ENCODE measurements at regions not wholly inside any gene's neighbourhood (a gene's known extent, or its start where the extent isn't known, plus 50 kb on each side); places are given as distances from the start of the nearest gene placed in this dataset.
"Not testable (repeated sequence)": the region's sequence is repeated elsewhere in the genome, so short reads cannot be mapped to it uniquely, and the experiment has no call there.

GRCh38 chr6:67047996-67048395 lies 1341.0 kb upstream of the EYS start:
- Histone ChIP-seq H3K36me3 (ENCODE audit: control insufficient read depth, insufficient read depth, low read length) (no peaks in the 10 kb centered on the region), H3K4me3 (ENCODE audit: extremely low read depth, insufficient read depth, low read length, poor library complexity, severe bottlenecking) (no peak overlapping the region), H3K4me1 (ENCODE audit: control insufficient read depth, insufficient read depth, low read length, poor library complexity, severe bottlenecking) (no peaks in the 10 kb centered on the region), H3K9me3 (ENCODE audit: control insufficient read depth, low read length) (no peaks in the 10 kb centered on the region), H3K27ac (ENCODE audit: low read depth, low read length, severe bottlenecking) (no peak overlapping the region)
- 83% methylated on average over 1 of the region's 1 CpG; no CpG with 5 or more reads in 1 of the 2 experiments for WGBS, 2 experiments (ENCODE audit: insufficient coverage in 2 of 2)

GRCh38 chr6:67045076-67045475 lies 1338.0 kb upstream of the EYS start:
- Histone ChIP-seq H3K36me3 (ENCODE audit: control insufficient read depth, insufficient read depth, low read length) (no peaks in the 10 kb centered on the region), H3K4me1 (ENCODE audit: control insufficient read depth, insufficient read depth, low read length, poor library complexity, severe bottlenecking) (no peaks in the 10 kb centered on the region), H3K9me3 (ENCODE audit: control insufficient read depth, low read length) (no peaks in the 10 kb centered on the region), H3K27ac (ENCODE audit: low read depth, low read length, severe bottlenecking) (no peak overlapping the region), H3K4me3 (ENCODE audit: extremely low read depth, insufficient read depth, low read length, poor library complexity, severe bottlenecking) (no peak overlapping the region)
- WGBS, 2 experiments (ENCODE audit: insufficient coverage in 2 of 2) = 100% methylated on average over 1 of the region's 3 CpGs; no CpG with 5 or more reads in 1 of the 2 experiments

- no peaks in the 10 kb centered on the region for H3K36me3 ChIP-seq (ENCODE audit: control insufficient read depth, insufficient read depth, low read length)
- H3K4me3 ChIP-seq (ENCODE audit: extremely low read depth, insufficient read depth, low read length, poor library complexity, severe bottlenecking) = no peak overlapping the region
- no peaks in the 10 kb centered on the region for H3K4me1 ChIP-seq (ENCODE audit: control insufficient read depth, insufficient read depth, low read length, poor library complexity, severe bottlenecking)
- H3K9me3 ChIP-seq (ENCODE audit: control insufficient read depth, low read length) = no peaks in the 10 kb centered on the region
- WGBS, 2 experiments (ENCODE audit: insufficient coverage in 2 of 2) = 95 to 96% methylated on average over 8 of the region's 9 CpGs
- no peak overlapping the region for H3K27ac ChIP-seq (ENCODE audit: low read depth, low read length, severe bottlenecking)
Observed at GRCh38 chr6:67031451-67031850, 1324.4 kb upstream of the EYS start.

- no peak overlapping the region for H3K27ac ChIP-seq (ENCODE audit: low read depth, low read length, severe bottlenecking)
- H3K36me3 ChIP-seq (ENCODE audit: control insufficient read depth, insufficient read depth, low read length) = no peaks in the 10 kb centered on the region
- no peak overlapping the region for H3K4me3 ChIP-seq (ENCODE audit: extremely low read depth, insufficient read depth, low read length, poor library complexity, severe bottlenecking)
- 94 to 100% methylated on average over 5 to 15 of the region's 19 CpGs for WGBS, 2 experiments (ENCODE audit: insufficient coverage in 2 of 2)
- H3K9me3 ChIP-seq (ENCODE audit: control insufficient read depth, low read length) = no peaks in the 10 kb centered on the region
- H3K4me1 ChIP-seq (ENCODE audit: control insufficient read depth, insufficient read depth, low read length, poor library complexity, severe bottlenecking) = no peaks in the 10 kb centered on the region
Observed at GRCh38 chr6:67030861-67031260, 1323.8 kb upstream of the EYS start.

- H3K27ac ChIP-seq (ENCODE audit: low read depth, low read length, severe bottlenecking) = no peak overlapping the region
- H3K9me3 ChIP-seq (ENCODE audit: control insufficient read depth, low read length) = no peaks in the 10 kb centered on the region
- WGBS, 2 experiments (ENCODE audit: insufficient coverage in 2 of 2) = no CpG with 5 or more reads among the region's 1 CpG
- H3K36me3 ChIP-seq (ENCODE audit: control insufficient read depth, insufficient read depth, low read length) = no peaks in the 10 kb centered on the region
- no peaks in the 10 kb centered on the region for H3K4me1 ChIP-seq (ENCODE audit: control insufficient read depth, insufficient read depth, low read length, poor library complexity, severe bottlenecking)
- no peak overlapping the region for H3K4me3 ChIP-seq (ENCODE audit: extremely low read depth, insufficient read depth, low read length, poor library complexity, severe bottlenecking)
Observed at GRCh38 chr6:67016921-67017460, 1310.0 kb upstream of the EYS start.

GRCh38 chr6:67011441-67011840 lies 1304.4 kb upstream of the EYS start:
- Histone ChIP-seq H3K9me3 (ENCODE audit: control insufficient read depth, low read length) (no peaks in the 10 kb centered on the region), H3K4me3 (ENCODE audit: extremely low read depth, insufficient read depth, low read length, poor library complexity, severe bottlenecking) (no peak overlapping the region), H3K27ac (ENCODE audit: low read depth, low read length, severe bottlenecking) (no peak overlapping the region), H3K4me1 (ENCODE audit: control insufficient read depth, insufficient read depth, low read length, poor library complexity, severe bottlenecking) (no peaks in the 10 kb centered on the region), H3K36me3 (ENCODE audit: control insufficient read depth, insufficient read depth, low read length) (no peaks in the 10 kb centered on the region)
- no CpG with 5 or more reads among the region's 4 CpGs for WGBS, 2 experiments (ENCODE audit: insufficient coverage in 2 of 2)

- WGBS, 2 experiments (ENCODE audit: insufficient coverage in 2 of 2) = 57 to 61% methylated on average over 5 of the region's 8 CpGs
Observed at GRCh38 chr6:67009818-67010217, 1302.8 kb upstream of the EYS start.

GRCh38 chr6:67003844-67004243 lies 1296.8 kb upstream of the EYS start:
- Histone ChIP-seq H3K27ac (ENCODE audit: low read depth, low read length, severe bottlenecking) (no peak overlapping the region), H3K4me1 (ENCODE audit: control insufficient read depth, insufficient read depth, low read length, poor library complexity, severe bottlenecking) (no peaks in the 10 kb centered on the region), H3K36me3 (ENCODE audit: control insufficient read depth, insufficient read depth, low read length) (no peaks in the 10 kb centered on the region), H3K4me3 (ENCODE audit: extremely low read depth, insufficient read depth, low read length, poor library complexity, severe bottlenecking) (no peak overlapping the region), H3K9me3 (ENCODE audit: control insufficient read depth, low read length) (no peaks in the 10 kb centered on the region)
- 83% methylated on average over 1 of the region's 3 CpGs; no CpG with 5 or more reads in 1 of the 2 experiments for WGBS, 2 experiments (ENCODE audit: insufficient coverage in 2 of 2)

More at GRCh38 chr6:67009818-67010217, 1302.8 kb upstream of the EYS start:
- Histone ChIP-seq H3K27ac (ENCODE audit: low read depth, low read length, severe bottlenecking) (no peak overlapping the region), H3K36me3 (ENCODE audit: control insufficient read depth, insufficient read depth, low read length) (no peaks in the 10 kb centered on the region), H3K4me3 (ENCODE audit: extremely low read depth, insufficient read depth, low read length, poor library complexity, severe bottlenecking) (no peak overlapping the region), H3K9me3 (ENCODE audit: control insufficient read depth, low read length) (no peaks in the 10 kb centered on the region), H3K4me1 (ENCODE audit: control insufficient read depth, insufficient read depth, low read length, poor library complexity, severe bottlenecking) (no peaks in the 10 kb centered on the region)

- H3K4me3 ChIP-seq (ENCODE audit: extremely low read depth, insufficient read depth, low read length, poor library complexity, severe bottlenecking) = no peak overlapping the region
- no CpG with 5 or more reads among the region's 2 CpGs for WGBS, 2 experiments (ENCODE audit: insufficient coverage in 2 of 2)
- H3K9me3 ChIP-seq (ENCODE audit: control insufficient read depth, low read length) = no peaks in the 10 kb centered on the region
- H3K36me3 ChIP-seq (ENCODE audit: control insufficient read depth, insufficient read depth, low read length) = no peaks in the 10 kb centered on the region
- H3K4me1 ChIP-seq (ENCODE audit: control insufficient read depth, insufficient read depth, low read length, poor library complexity, severe bottlenecking) = no peaks in the 10 kb centered on the region
- H3K27ac ChIP-seq (ENCODE audit: low read depth, low read length, severe bottlenecking) = no peak overlapping the region
Observed at GRCh38 chr6:67000121-67000520, 1293.1 kb upstream of the EYS start.

- not testable (repeated sequence) for H3K9me3 ChIP-seq (ENCODE audit: control insufficient read depth, low read length); H3K4me3 ChIP-seq (ENCODE audit: extremely low read depth, insufficient read depth, low read length, poor library complexity, severe bottlenecking); H3K4me1 ChIP-seq (ENCODE audit: control insufficient read depth, insufficient read depth, low read length, poor library complexity, severe bottlenecking); H3K36me3 ChIP-seq (ENCODE audit: control insufficient read depth, insufficient read depth, low read length); H3K27ac ChIP-seq (ENCODE audit: low read depth, low read length, severe bottlenecking)
- WGBS, 2 experiments (ENCODE audit: insufficient coverage in 2 of 2) = 100% methylated on average over 1 of the region's 1 CpG; no CpG with 5 or more reads in 1 of the 2 experiments
Observed at GRCh38 chr6:66997579-66997978, 1290.6 kb upstream of the EYS start.

- H3K9me3 ChIP-seq (ENCODE audit: control insufficient read depth, low read length) = no peaks in the 10 kb centered on the region
- no peaks in the 10 kb centered on the region for H3K36me3 ChIP-seq (ENCODE audit: control insufficient read depth, insufficient read depth, low read length)
- H3K27ac ChIP-seq (ENCODE audit: low read depth, low read length, severe bottlenecking) = no peak overlapping the region
- no peak overlapping the region for H3K4me3 ChIP-seq (ENCODE audit: extremely low read depth, insufficient read depth, low read length, poor library complexity, severe bottlenecking)
- WGBS, 2 experiments (ENCODE audit: insufficient coverage in 2 of 2) = no CpG with 5 or more reads among the region's 1 CpG
- no peaks in the 10 kb centered on the region for H3K4me1 ChIP-seq (ENCODE audit: control insufficient read depth, insufficient read depth, low read length, poor library complexity, severe bottlenecking)
Observed at GRCh38 chr6:66995669-66996068, 1288.6 kb upstream of the EYS start.
